K562 (cell line): ENCODE measurements at regions not wholly inside any gene's neighbourhood (a gene's known extent, or its start where the extent isn't known, plus 50 kb on each side); places are given as distances from the start of the nearest gene placed in this dataset.

ENCODE experiments used
- ATAC-seq: fragments of 200-7000 bp; cut with Tn5 transposase; 3 replicates; pipeline ENCODE4 v1.9.1; 2020; ENCODE audit warnings: moderate library complexity
- BruUV-seq: library from RNA; stranded (reverse); fragments of 400-500 nt; replicated peaks from 2 replicates; lab custom pipeline; 2021; lab: Mats Ljungman, UMichigan
- CTCF ChIA-PET: fragments of 300-600 bp; formaldehyde crosslinking; extraction: SDS; loops from one replicate; lab custom pipeline; 2021; ENCODE audit warnings: low intra/inter-chr PET ratio; lab: Yijun Ruan, JAX
- POLR2A ChIA-PET: fragments of 300-600, 350-650 bp; sonication (Branson Sonifier 250); formaldehyde crosslinking; extraction: SDS; loops from one replicate; lab custom pipeline; 2021; ENCODE audit warnings: antibody characterized with exemption, inconsistent platforms; lab: Yijun Ruan, JAX
- DNase-seq, 4 experiments: peaks; one replicate each; pipeline versions ENCODE4 v3.0.0 to v3.0.0-alpha.2; 2011 to 2018; ENCODE audit warnings: low spot score in 3 of 4, mixed read lengths in 3 of 4; ENCODE audit errors: extremely low read depth in 1 of 4
- FAIRE-seq: peaks from 2 replicates; lab custom pipeline; 2011; peaks lifted over from hg19 to GRCh38; lab: Jason Lieb, UNC
- H2AFZ ChIP-seq: 2 replicates; pipeline ENCODE4 v1.6.0; 2011; ENCODE audit warnings: low read depth, low read length, control low read depth, inconsistent platforms
- H3K27ac ChIP-seq: fragments of 200-600 bp; 3 replicates; pipeline ENCODE4 v1.8.0; 2011; ENCODE audit warnings: low read depth, mild to moderate bottlenecking, control low read depth, inconsistent platforms, low read length, moderate library complexity, mixed read lengths; ENCODE audit errors: extremely low read depth
- H3K27me3 ChIP-seq, 2 experiments: fragments of 300-600 bp in 1 of 2; 2 replicates in 1 of 2; 3 replicates in 1 of 2; pipeline versions ENCODE4 v1.6.0 to v1.8.0; 2011; ENCODE audit warnings: inconsistent platforms in 2 of 2, low read length in 2 of 2, mild to moderate bottlenecking in 1 of 2, mixed read lengths in 1 of 2, moderate library complexity in 1 of 2; ENCODE audit not compliant: control insufficient read depth in 2 of 2, insufficient read depth in 2 of 2
- H3K36me3 ChIP-seq: fragments of 300-600 bp; 3 replicates; pipeline ENCODE4 v1.8.0; 2011; ENCODE audit warnings: mild to moderate bottlenecking, low read length, inconsistent platforms; ENCODE audit not compliant: control insufficient read depth, insufficient read depth
- H3K4me1 ChIP-seq, 2 experiments: fragments of 200-600 bp in 1 of 2; replicated peaks in 1 of 2; 2 replicates in 1 of 2; 3 replicates in 1 of 2; pipeline versions ENCODE4 v1.5.1 to v1.8.0; 2011; ENCODE audit warnings: inconsistent platforms in 2 of 2, low read length in 2 of 2, mild to moderate bottlenecking in 1 of 2, mixed read lengths in 1 of 2, moderate library complexity in 1 of 2; ENCODE audit not compliant: control insufficient read depth in 2 of 2, insufficient read depth in 2 of 2
- H3K4me2 ChIP-seq: 2 replicates; pipeline ENCODE4 v1.6.1; 2011; ENCODE audit warnings: low read length, control low read depth, inconsistent platforms, mixed read lengths; ENCODE audit not compliant: insufficient read depth
- H3K4me3 ChIP-seq: fragments of 200-600 bp; sonication (generic), shearing (Covaris generic); 2 replicates; pipeline ENCODE4 v1.5.1; 2016; ENCODE audit warnings: control low read depth, inconsistent platforms
- H3K79me2 ChIP-seq: fragments of 200-600 bp; 3 replicates; pipeline ENCODE4 v1.8.0; 2011; ENCODE audit warnings: low read length, inconsistent platforms; ENCODE audit not compliant: control insufficient read depth, insufficient read depth
- H3K9ac ChIP-seq, 2 experiments: 2 replicates each; pipeline versions ENCODE4 v1.6.0 to v1.6.1; 2011; ENCODE audit warnings: low read depth in 2 of 2, low read length in 2 of 2, control low read depth in 1 of 2, inconsistent platforms in 1 of 2, mild to moderate bottlenecking in 1 of 2, mixed read lengths in 1 of 2; ENCODE audit not compliant: insufficient read depth in 1 of 2
- H3K9me1 ChIP-seq: one replicate; pipeline ENCODE4 v1.6.0; 2011; ENCODE audit warnings: inconsistent platforms, mild to moderate bottlenecking, low read length, moderate library complexity; ENCODE audit not compliant: control insufficient read depth, insufficient read depth
- H3K9me3 ChIP-seq: replicated peaks from 2 replicates; pipeline ENCODE4 v1.5.1; 2011; ENCODE audit warnings: low read depth, low read length, inconsistent platforms; ENCODE audit not compliant: control insufficient read depth, insufficient read depth
- H4K20me1 ChIP-seq: replicated peaks from 2 replicates; pipeline ENCODE4 v1.6.1; 2011; ENCODE audit warnings: low read length, inconsistent platforms, mixed read lengths; ENCODE audit not compliant: control insufficient read depth, insufficient read depth
- ASH1L ChIP-seq: fragments of 450-650 bp; IDR thresholded peaks from 2 replicates; pipeline ENCODE4 v1.6.1; 2018; ENCODE audit warnings: borderline replicate concordance, mild to moderate bottlenecking, low read depth; ENCODE audit not compliant: partially characterized antibody
- GABPB1 ChIP-seq: sonication (generic); formaldehyde crosslinking; IDR thresholded peaks from 2 replicates; pipeline ENCODE4 v1.8.0; 2022; ENCODE audit warnings: mild to moderate bottlenecking, missing genetic modification reagents
- HDAC2 ChIP-seq: fragments of 450-650 bp; IDR thresholded peaks from 2 replicates; pipeline ENCODE4 v1.6.1; 2016; ENCODE audit warnings: mild to moderate bottlenecking
- HLTF ChIP-seq: fragments of 450-650 bp; IDR thresholded peaks from 2 replicates; pipeline ENCODE4 v1.6.1; 2016
- NCOR1 ChIP-seq: fragments of 450-650 bp; IDR thresholded peaks from 2 replicates; pipeline ENCODE4 v1.6.1; 2016; ENCODE audit warnings: mild to moderate bottlenecking, moderate library complexity
- NR2C2 ChIP-seq, 2 experiments: fragments of 200-800 bp in 1 of 2; sonication (Bioruptor generic) in 1 of 2; sonication (generic) in 1 of 2; formaldehyde crosslinking in 1 of 2; IDR thresholded peaks; 2 replicates each; pipeline versions ENCODE4 v1.6.1 to v1.8.0; 2016 to 2022; ENCODE audit warnings: mild to moderate bottlenecking in 1 of 2, missing compliant biosample characterization in 1 of 2, missing genetic modification characterization in 1 of 2, missing genetic modification reagents in 1 of 2
- PYGO2 ChIP-seq: fragments of 450-650 bp; IDR thresholded peaks from 2 replicates; pipeline ENCODE4 v1.6.1; 2016; ENCODE audit warnings: mild to moderate bottlenecking, missing genetic modification characterization, moderate library complexity, missing compliant biosample characterization
- RUNX1 ChIP-seq: sonication (generic); IDR thresholded peaks from 2 replicates; pipeline ENCODE4 v1.6.1; 2016; ENCODE audit warnings: antibody characterized with exemption, low read depth
- SUPT5H ChIP-seq: fragments of 450-650 bp; IDR thresholded peaks from 2 replicates; pipeline ENCODE4 v1.6.1; 2016
- ZBTB43 ChIP-seq: sonication (generic); formaldehyde crosslinking; IDR thresholded peaks from 2 replicates; pipeline ENCODE4 v1.8.0; 2023; ENCODE audit warnings: mild to moderate bottlenecking, missing genetic modification reagents
- ZNF121 ChIP-seq: sonication (generic); formaldehyde crosslinking; conservative IDR thresholded peaks from 2 replicates; pipeline ENCODE4 v1.8.0; 2022; ENCODE audit warnings: missing genetic modification reagents
- ZNF134 ChIP-seq: fragments of 250-450 bp; sonication (Bioruptor Pico); conservative IDR thresholded peaks from 2 replicates; pipeline ENCODE4 v1.4.0; 2020
- ZNF512 ChIP-seq: IDR thresholded peaks from 2 replicates; pipeline ENCODE4 v1.6.1; 2016; ENCODE audit warnings: missing genetic modification characterization, missing compliant biosample characterization
- WGBS: fragments of 100-300 bp; shearing (Covaris generic); methylation state at CpG from one replicate; pipeline ENCODE4 v1.1.6; 2016; ENCODE audit warnings: low coverage, mixed read lengths; ENCODE audit not compliant: insufficient coverage; ENCODE audit errors: missing lambda C conversion rate; 5-methylcytosine and 5-hydroxymethylcytosine counted together
- in situ Hi-C: fragments of 300-500 bp; cut with MboI; formaldehyde crosslinking; loops from 4 replicates; pipeline ENCODE4 v1.15.0; 2018; ENCODE audit warnings: inconsistent platforms, mixed read lengths
- intact Hi-C: fragments of 100-400 bp; cut with micrococcal nuclease; formaldehyde crosslinking; loops from 2 replicates; pipeline ENCODE4 v1.14.2; 2022
- TF ChIP-seq, protein P1 (sequence below): fragments of 250-450 bp; sonication (Bioruptor Pico); IDR thresholded peaks from 2 replicates; pipeline ENCODE4 v1.8.0; 2022; ENCODE audit warnings: moderate library complexity, mild to moderate bottlenecking, inconsistent platforms

DNA sequence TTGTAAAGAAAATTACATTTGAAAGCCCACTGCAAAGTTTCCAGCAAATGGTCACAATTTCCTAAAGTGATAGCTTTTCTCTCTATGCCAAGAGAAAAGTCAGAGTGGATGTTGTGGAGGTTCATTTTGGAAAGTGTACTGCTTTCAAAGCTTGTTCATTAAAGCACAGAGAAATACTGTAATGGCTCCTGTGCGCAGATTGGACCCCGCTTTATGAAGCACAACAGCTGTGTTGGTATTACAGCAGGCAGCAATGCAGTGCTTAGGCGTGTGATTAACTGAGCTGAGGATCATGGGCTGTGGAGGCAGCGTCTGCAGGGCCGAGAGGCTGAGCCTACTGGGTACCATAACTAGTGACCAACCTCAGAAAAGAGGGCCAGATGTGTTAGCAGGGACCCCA lies 478.4 kb upstream of the CFAP20DC start:
- Histone ChIP-seq H3K9me3 (no peaks in the 10 kb centered on the region), H3K9ac (no peak overlapping the region), H3K9me1 (no peaks in the 10 kb centered on the region), H2AFZ (no peak overlapping the region), H3K36me3 (no peaks in the 10 kb centered on the region), H3K4me2 (no peak overlapping the region), H4K20me1 (no peaks in the 10 kb centered on the region), H3K27me3 (no peaks in the 10 kb centered on the region; a peak in 1 of 5 replicates), H3K79me2 (no peaks in the 10 kb centered on the region), H3K4me3 (no peak overlapping the region), H3K27ac (no peak overlapping the region), H3K4me1 (no peaks in the 10 kb centered on the region)
- BruUV-seq, result no TSS peak
- ATAC-seq (no peak), FAIRE-seq (no peak), DNase-seq (no peak)
- POLR2A ChIA-PET, result no interaction called here
- TF ChIP-seq HLTF (no peak), NR2C2 (CRISPR knock-in tag; IDR thresholded peaks at IDR 0.05) (no peak), NR2C2 (tag; IDR thresholded peaks at IDR 0.05) (no peak), HDAC2 (no peak)
- intact Hi-C loops (no loop called here), in situ Hi-C loops (no loop called here)
- WGBS, result 0% methylated on average over 5 of the region's 5 CpGs
- CTCF ChIA-PET, result no interaction called here

DNA sequence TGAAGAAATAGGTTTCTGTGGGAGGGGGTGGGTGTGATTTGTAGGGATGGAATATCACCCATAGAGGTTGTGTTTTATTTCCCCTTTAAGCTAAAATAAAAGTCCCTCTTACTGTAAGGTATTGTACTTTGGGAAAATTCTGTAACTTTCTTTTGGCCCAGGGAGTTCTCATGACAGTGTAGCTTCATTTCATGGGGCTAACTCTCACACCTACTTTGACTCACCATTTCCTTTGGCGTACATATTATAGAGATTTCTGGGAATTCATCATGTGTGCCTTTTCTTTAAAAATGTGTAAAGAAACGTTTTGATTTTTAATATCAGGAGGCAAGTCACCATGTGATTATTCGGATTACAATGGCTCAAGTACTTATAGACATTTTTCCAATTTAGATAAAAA lies 477.7 kb upstream of the CFAP20DC start:
- Histone ChIP-seq H3K4me2 (no peak overlapping the region), H3K9me1 (no peaks in the 10 kb centered on the region), H2AFZ (no peak overlapping the region), H3K27ac (no peak overlapping the region), H4K20me1 (no peaks in the 10 kb centered on the region), H3K27me3 (no peaks in the 10 kb centered on the region; a peak in 1 of 5 replicates), H3K79me2 (no peaks in the 10 kb centered on the region), H3K4me1 (no peaks in the 10 kb centered on the region), H3K9ac (no peak overlapping the region), H3K36me3 (no peaks in the 10 kb centered on the region), H3K4me3 (no peak overlapping the region), H3K9me3 (no peaks in the 10 kb centered on the region)
- CTCF ChIA-PET, result no interaction called here
- 0% methylated on average over 3 of the region's 3 CpGs for WGBS
- in situ Hi-C loops, result no loop called here
- ATAC-seq (no peak), DNase-seq (no peak), FAIRE-seq (no peak)
- POLR2A ChIA-PET, result no interaction called here
- intact Hi-C loops, result no loop called here
- BruUV-seq, result no TSS peak
- TF ChIP-seq ASH1L, result no peak
- no peak for TF ChIP-seq ZBTB43
- no peak for TF ChIP-seq ZNF121 (CRISPR knock-in tag)
- no peak for TF ChIP-seq GABPB1
- TF ChIP-seq, protein P1, sequence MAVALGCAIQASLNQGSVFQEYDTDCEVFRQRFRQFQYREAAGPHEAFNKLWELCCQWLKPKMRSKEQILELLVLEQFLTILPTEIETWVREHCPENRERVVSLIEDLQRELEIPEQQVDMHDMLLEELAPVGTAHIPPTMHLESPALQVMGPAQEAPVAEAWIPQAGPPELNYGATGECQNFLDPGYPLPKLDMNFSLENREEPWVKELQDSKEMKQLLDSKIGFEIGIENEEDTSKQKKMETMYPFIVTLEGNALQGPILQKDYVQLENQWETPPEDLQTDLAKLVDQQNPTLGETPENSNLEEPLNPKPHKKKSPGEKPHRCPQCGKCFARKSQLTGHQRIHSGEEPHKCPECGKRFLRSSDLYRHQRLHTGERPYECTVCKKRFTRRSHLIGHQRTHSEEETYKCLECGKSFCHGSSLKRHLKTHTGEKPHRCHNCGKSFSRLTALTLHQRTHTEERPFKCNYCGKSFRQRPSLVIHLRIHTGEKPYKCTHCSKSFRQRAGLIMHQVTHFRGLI (CRISPR knock-in tag), result no peak
- TF ChIP-seq ZNF134 (CRISPR knock-in tag), result no peak
- no peak for TF ChIP-seq ZNF512 (tag)
- no peak for TF ChIP-seq NCOR1
- TF ChIP-seq RUNX1, result no peak
- no peak for TF ChIP-seq SUPT5H
- no peak for TF ChIP-seq PYGO2 (tag)
